ENCODE measurements at regions not wholly inside any gene's neighbourhood (a gene's known extent, or its start where the extent isn't known, plus 50 kb on each side); places are given as distances from the start of the nearest gene placed in this dataset.

DNA sequence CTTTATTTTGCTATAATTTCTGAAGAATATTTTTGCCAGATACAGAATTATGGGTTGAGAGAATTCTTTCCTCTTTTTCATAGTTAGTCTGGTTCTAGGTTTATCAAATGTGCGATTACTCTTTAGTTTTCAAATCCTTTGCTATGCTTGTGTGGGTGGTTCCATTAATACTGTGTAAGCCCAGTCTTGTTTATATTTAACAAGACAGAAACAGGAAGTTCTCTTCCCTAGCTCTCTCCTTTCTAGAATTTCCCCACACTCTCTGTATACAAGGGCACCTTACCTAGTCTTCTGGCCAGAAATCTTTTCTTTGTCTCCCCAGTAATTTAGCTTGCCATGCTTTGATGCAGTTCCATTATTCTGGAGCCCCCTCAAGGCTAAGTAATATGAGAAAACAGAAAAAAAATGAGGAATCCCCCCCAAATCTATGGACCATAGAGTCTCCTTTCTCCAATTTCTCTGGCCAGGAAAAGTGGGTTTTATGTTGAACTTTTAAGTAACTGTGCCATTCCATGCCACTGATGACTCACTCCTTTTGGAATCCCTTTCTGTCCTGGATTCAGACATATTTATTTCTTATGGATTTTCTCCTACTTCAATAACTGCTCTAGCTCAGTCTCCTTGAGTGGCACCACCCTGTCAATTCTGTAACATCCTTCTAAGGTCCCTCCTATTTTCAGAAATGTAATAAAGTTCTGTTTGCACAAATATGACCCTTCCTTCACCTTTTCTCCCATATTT is 1714.1 kb downstream of the EFNA5 start:
- no peak for TF ChIP-seq TAF1 (IDR thresholded peaks at IDR 0.05; ENCODE audit: low read depth)
- TF ChIP-seq CEBPB (IDR thresholded peaks at IDR 0.05), result no peak
- TF ChIP-seq, protein P1, sequence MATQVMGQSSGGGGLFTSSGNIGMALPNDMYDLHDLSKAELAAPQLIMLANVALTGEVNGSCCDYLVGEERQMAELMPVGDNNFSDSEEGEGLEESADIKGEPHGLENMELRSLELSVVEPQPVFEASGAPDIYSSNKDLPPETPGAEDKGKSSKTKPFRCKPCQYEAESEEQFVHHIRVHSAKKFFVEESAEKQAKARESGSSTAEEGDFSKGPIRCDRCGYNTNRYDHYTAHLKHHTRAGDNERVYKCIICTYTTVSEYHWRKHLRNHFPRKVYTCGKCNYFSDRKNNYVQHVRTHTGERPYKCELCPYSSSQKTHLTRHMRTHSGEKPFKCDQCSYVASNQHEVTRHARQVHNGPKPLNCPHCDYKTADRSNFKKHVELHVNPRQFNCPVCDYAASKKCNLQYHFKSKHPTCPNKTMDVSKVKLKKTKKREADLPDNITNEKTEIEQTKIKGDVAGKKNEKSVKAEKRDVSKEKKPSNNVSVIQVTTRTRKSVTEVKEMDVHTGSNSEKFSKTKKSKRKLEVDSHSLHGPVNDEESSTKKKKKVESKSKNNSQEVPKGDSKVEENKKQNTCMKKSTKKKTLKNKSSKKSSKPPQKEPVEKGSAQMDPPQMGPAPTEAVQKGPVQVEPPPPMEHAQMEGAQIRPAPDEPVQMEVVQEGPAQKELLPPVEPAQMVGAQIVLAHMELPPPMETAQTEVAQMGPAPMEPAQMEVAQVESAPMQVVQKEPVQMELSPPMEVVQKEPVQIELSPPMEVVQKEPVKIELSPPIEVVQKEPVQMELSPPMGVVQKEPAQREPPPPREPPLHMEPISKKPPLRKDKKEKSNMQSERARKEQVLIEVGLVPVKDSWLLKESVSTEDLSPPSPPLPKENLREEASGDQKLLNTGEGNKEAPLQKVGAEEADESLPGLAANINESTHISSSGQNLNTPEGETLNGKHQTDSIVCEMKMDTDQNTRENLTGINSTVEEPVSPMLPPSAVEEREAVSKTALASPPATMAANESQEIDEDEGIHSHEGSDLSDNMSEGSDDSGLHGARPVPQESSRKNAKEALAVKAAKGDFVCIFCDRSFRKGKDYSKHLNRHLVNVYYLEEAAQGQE (IDR thresholded peaks at IDR 0.05; ENCODE audit: low read depth), result no peak
- TF ChIP-seq, protein P2, sequence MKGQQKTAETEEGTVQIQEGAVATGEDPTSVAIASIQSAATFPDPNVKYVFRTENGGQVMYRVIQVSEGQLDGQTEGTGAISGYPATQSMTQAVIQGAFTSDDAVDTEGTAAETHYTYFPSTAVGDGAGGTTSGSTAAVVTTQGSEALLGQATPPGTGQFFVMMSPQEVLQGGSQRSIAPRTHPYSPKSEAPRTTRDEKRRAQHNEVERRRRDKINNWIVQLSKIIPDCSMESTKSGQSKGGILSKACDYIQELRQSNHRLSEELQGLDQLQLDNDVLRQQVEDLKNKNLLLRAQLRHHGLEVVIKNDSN (IDR thresholded peaks at IDR 0.05), result no peak
- TF ChIP-seq RAD21 (IDR thresholded peaks at IDR 0.05; ENCODE audit: low read depth), result no peak
- TF ChIP-seq TEAD4 (IDR thresholded peaks at IDR 0.05), result no peak
- TF ChIP-seq NFIC (IDR thresholded peaks at IDR 0.05), result no peak
- no peak for TF ChIP-seq EP300 (IDR thresholded peaks at IDR 0.05; ENCODE audit: borderline replicate concordance)
- no peak for TF ChIP-seq ZBTB7A (IDR thresholded peaks at IDR 0.05; ENCODE audit: low read depth)

DNA sequence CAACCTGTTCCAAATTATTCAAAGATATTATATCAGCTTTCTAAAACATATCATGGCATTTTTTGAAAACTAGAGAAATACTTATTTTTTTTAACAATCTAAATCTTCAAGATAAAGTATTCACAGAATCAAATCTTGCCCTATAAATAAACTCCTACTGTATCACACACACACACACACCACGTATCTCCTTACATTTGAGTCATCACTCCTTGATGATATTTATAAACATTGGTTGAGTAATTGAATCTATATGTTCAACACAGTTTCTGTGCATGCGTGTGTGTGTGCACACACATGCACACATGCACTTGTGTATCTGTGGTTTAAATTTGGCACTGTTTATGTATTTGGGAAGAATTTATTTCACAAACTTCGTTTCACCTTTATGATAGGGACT is 1716.4 kb downstream of the EFNA5 start:
- TF ChIP-seq EGR1 (IDR thresholded peaks at IDR 0.05), result no peak
- no peak for TF ChIP-seq TEAD4 (IDR thresholded peaks at IDR 0.05)
- TF ChIP-seq, protein P3, sequence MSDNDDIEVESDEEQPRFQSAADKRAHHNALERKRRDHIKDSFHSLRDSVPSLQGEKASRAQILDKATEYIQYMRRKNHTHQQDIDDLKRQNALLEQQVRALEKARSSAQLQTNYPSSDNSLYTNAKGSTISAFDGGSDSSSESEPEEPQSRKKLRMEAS (IDR thresholded peaks at IDR 0.05), result no peak

DNA sequence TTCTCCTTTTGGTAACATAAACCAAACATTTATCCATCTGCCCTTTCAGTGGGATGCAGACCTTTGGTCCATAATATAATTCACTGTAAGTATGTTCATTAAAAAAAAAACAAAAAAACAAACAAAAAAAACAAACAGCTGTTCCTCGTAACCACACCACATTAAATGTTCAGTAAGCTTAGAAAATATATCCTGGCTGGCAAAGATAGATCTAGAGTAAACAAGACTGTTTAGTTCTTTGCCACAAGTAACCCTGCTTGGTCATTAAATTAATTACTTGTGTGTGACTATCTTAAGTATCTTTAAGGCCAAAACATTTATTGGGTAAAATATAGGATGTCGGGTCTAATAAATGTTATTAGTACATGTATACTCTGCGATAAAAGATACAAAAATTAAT is 1717.1 kb downstream of the EFNA5 start:
- TF ChIP-seq TAF1 (IDR thresholded peaks at IDR 0.05; ENCODE audit: low read depth) (no peak), NFIC (IDR thresholded peaks at IDR 0.05) (no peak), CREB1 (IDR thresholded peaks at IDR 0.05; ENCODE audit: low read depth) (no peak), ZBTB7A (IDR thresholded peaks at IDR 0.05; ENCODE audit: low read depth) (no peak), CEBPB (IDR thresholded peaks at IDR 0.05) (no peak), EP300 (IDR thresholded peaks at IDR 0.05; ENCODE audit: borderline replicate concordance) (no peak), EGR1 (IDR thresholded peaks at IDR 0.05) (no peak)
- TF ChIP-seq, protein P2 (IDR thresholded peaks at IDR 0.05), result no peak

DNA sequence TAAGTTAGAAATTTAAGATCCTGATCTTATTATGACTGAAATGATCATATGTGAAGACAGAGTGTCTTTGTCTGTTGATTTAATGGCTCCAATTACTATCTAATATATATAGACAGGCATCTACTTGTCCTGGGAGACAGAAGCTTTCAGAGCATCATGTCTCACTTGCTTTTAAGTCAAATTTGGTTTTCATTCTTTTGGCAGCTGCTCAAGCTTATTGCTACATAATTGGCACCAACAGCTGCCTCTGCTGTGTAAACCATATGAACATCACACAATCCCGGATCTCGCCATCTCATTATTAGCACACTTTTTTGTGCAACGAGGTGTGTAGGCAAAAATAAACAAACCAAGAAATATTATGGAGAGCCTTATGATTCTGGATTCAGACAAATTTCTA is 1717.9 kb downstream of the EFNA5 start:
- TF ChIP-seq TEAD4 (IDR thresholded peaks at IDR 0.05) (no peak), NFIC (IDR thresholded peaks at IDR 0.05) (no peak), RAD21 (IDR thresholded peaks at IDR 0.05; ENCODE audit: low read depth) (no peak), ZBTB7A (IDR thresholded peaks at IDR 0.05; ENCODE audit: low read depth) (no peak), EP300 (IDR thresholded peaks at IDR 0.05; ENCODE audit: borderline replicate concordance) (no peak), CEBPB (IDR thresholded peaks at IDR 0.05) (no peak), TCF12 (IDR thresholded peaks at IDR 0.05; ENCODE audit: low read depth) (no peak), EGR1 (IDR thresholded peaks at IDR 0.05) (no peak), YY1 (IDR thresholded peaks at IDR 0.05; ENCODE audit: low read depth) (no peak)
- TF ChIP-seq, protein P2 (IDR thresholded peaks at IDR 0.05), result no peak
- TF ChIP-seq, protein P3 (IDR thresholded peaks at IDR 0.05), result no peak

DNA sequence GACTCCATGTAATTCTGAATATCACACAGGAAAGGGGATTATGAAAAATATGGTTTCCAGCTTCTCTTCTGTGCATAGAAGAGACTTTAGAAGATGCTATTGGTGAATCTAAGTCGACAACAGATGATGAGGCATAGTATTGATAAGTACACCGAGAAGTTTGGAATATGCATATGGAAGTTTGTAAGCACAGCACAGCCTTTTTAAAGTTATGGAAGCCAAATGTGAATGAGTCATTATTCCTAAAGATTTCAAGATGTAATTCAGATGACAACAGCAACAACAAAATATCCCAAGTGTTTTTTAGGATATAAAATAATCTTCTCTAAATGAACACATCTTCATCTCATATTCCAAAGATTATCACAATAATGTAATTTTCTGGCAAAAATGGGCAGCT is 1723.3 kb downstream of the EFNA5 start:
- TF ChIP-seq, protein P2 (IDR thresholded peaks at IDR 0.05), result no peak
- TF ChIP-seq FOXM1 (IDR thresholded peaks at IDR 0.05; ENCODE audit: borderline replicate concordance, low read depth), result no peak
- TF ChIP-seq EP300 (IDR thresholded peaks at IDR 0.05; ENCODE audit: borderline replicate concordance), result no peak
- TF ChIP-seq YY1 (IDR thresholded peaks at IDR 0.05; ENCODE audit: low read depth), result no peak
- TF ChIP-seq NFIC (IDR thresholded peaks at IDR 0.05), result no peak
- no peak for TF ChIP-seq EGR1 (IDR thresholded peaks at IDR 0.05)
- TF ChIP-seq CEBPB (IDR thresholded peaks at IDR 0.05), result no peak
- TF ChIP-seq, protein P3 (IDR thresholded peaks at IDR 0.05), result no peak
- no peak for TF ChIP-seq TCF12 (IDR thresholded peaks at IDR 0.05; ENCODE audit: low read depth)
- TF ChIP-seq RAD21 (IDR thresholded peaks at IDR 0.05; ENCODE audit: low read depth), result no peak

DNA sequence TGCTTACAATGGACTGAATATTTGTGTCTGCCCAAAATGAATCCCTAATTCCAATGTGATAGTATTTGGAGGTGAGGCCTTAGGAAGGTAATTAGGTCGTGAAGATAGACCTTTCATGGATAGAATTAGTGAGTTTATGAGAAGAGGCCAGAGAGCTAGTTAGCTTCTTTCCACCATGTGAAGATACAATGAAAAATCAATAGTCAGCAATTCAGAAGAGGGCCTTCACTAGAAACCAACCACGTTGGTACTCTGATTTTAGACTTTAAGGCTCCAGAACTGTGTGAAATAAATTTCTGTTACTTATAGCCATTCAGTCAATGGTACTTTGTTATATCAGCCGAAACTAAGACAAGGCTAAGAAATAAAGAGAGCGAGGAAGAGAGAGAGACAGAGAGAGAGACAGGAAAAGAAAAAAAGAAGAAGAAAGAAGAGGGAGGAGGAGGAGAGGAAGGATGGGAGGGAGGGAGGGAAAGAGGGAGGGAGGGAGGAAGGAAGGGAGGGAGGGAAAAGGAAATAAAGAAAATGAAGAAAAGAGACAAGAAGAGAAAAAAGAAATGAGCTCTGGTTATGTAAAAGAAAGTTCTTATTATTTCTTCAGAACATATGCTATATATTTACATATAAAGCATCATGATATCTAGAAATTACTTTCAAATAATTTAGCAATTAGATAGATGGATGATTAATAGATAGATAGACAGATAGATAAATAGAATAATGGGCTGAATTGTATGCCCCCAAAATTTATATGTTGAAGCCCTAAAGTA is 1725.3 kb downstream of the EFNA5 start:
- no peak for TF ChIP-seq RAD21 (IDR thresholded peaks at IDR 0.05; ENCODE audit: low read depth)
- TF ChIP-seq CEBPB (IDR thresholded peaks at IDR 0.05), result no peak
- TF ChIP-seq, protein P3 (IDR thresholded peaks at IDR 0.05), result no peak
- TF ChIP-seq, protein P1 (IDR thresholded peaks at IDR 0.05; ENCODE audit: low read depth), result no peak
- no peak for TF ChIP-seq NFIC (IDR thresholded peaks at IDR 0.05)
- no peak for TF ChIP-seq ZBTB7A (IDR thresholded peaks at IDR 0.05; ENCODE audit: low read depth)
- no peak for TF ChIP-seq TAF1 (IDR thresholded peaks at IDR 0.05; ENCODE audit: low read depth)
- TF ChIP-seq YY1 (IDR thresholded peaks at IDR 0.05; ENCODE audit: low read depth), result no peak
- no peak for TF ChIP-seq TCF12 (IDR thresholded peaks at IDR 0.05; ENCODE audit: low read depth)
- TF ChIP-seq CREB1 (IDR thresholded peaks at IDR 0.05; ENCODE audit: low read depth), result no peak
- no peak for TF ChIP-seq EP300 (IDR thresholded peaks at IDR 0.05; ENCODE audit: borderline replicate concordance)
- TF ChIP-seq EGR1 (IDR thresholded peaks at IDR 0.05), result no peak
- TF ChIP-seq TEAD4 (IDR thresholded peaks at IDR 0.05), result no peak
- no peak for TF ChIP-seq FOXM1 (IDR thresholded peaks at IDR 0.05; ENCODE audit: borderline replicate concordance, low read depth)
- TF ChIP-seq, protein P2 (IDR thresholded peaks at IDR 0.05), result no peak
